HUES48 (cell line): ENCODE measurements at regions not wholly inside any gene's neighbourhood (a gene's known extent, or its start where the extent isn't known, plus 50 kb on each side); places are given as distances from the start of the nearest gene placed in this dataset.

Experiments used
- H3K27ac ChIP-seq: one replicate; pipeline ENCODE4 v1.7.0; 2013; ENCODE audit warnings: low read depth, low read length, inconsistent platforms
- H3K27me3 ChIP-seq: 2 replicates; pipeline ENCODE4 v1.6.1; 2013; ENCODE audit warnings: mild to moderate bottlenecking, low read length; ENCODE audit not compliant: control insufficient read depth, insufficient read depth
- H3K36me3 ChIP-seq: 2 replicates; pipeline ENCODE4 v1.6.1; 2013; ENCODE audit warnings: low read length; ENCODE audit not compliant: control insufficient read depth, insufficient read depth
- H3K4me1 ChIP-seq: 2 replicates; pipeline ENCODE4 v1.6.1; 2013; ENCODE audit warnings: mild to moderate bottlenecking, low read length; ENCODE audit not compliant: control insufficient read depth, insufficient read depth
- H3K4me3 ChIP-seq: 2 replicates; pipeline ENCODE4 v1.5.1; 2013; ENCODE audit warnings: mild to moderate bottlenecking, low read depth, low read length
- H3K9ac ChIP-seq: 2 replicates; pipeline ENCODE4 v1.6.1; 2013; ENCODE audit warnings: mild to moderate bottlenecking, low read depth, low read length, moderate library complexity
- H3K9me3 ChIP-seq: 2 replicates; pipeline ENCODE4 v1.6.1; 2013; ENCODE audit warnings: low read length; ENCODE audit not compliant: control insufficient read depth, insufficient read depth

- Histone ChIP-seq H3K4me1 (peaks cover 27% of the 10 kb centered on the region), H3K27ac (peak overlapping the region; percentile 24), H3K36me3 (no peaks in the 10 kb centered on the region), H3K4me3 (no peak overlapping the region), H3K9me3 (no peaks in the 10 kb centered on the region), H3K9ac (no peak overlapping the region), H3K27me3 (peaks cover 13% of the 10 kb centered on the region; the same call in 1 of the 2 replicates)
Observed at GRCh38 chr6:3625980-3626563, 125.4 kb downstream of the PXDC1 start.

- Histone ChIP-seq H3K27me3 (peaks cover 13% of the 10 kb centered on the region; the same call in 1 of the 2 replicates), H3K4me1 (peaks cover 27% of the 10 kb centered on the region), H3K9me3 (no peaks in the 10 kb centered on the region), H3K27ac (peak overlapping the region; percentile 24), H3K9ac (no peak overlapping the region), H3K36me3 (no peaks in the 10 kb centered on the region), H3K4me3 (no peak overlapping the region)
Observed at GRCh38 chr6:3625149-3625979, 126.1 kb downstream of the PXDC1 start.

GRCh38 chr6:3624250-3625136 is 127.0 kb downstream of the PXDC1 start:
- H3K4me3 ChIP-seq: no peak overlapping the region
- H3K27me3 ChIP-seq: peaks cover 13% of the 10 kb centered on the region; the same call in 1 of the 2 replicates
- H3K27ac ChIP-seq: no peak overlapping the region
- H3K9me3 ChIP-seq: no peaks in the 10 kb centered on the region
- peaks cover 27% of the 10 kb centered on the region for H3K4me1 ChIP-seq
- no peak overlapping the region for H3K9ac ChIP-seq
- no peaks in the 10 kb centered on the region for H3K36me3 ChIP-seq

- H3K4me3 ChIP-seq: no peak overlapping the region
- H3K27ac ChIP-seq: no peak overlapping the region
- no peaks in the 10 kb centered on the region for H3K9me3 ChIP-seq
- no peaks in the 10 kb centered on the region for H3K36me3 ChIP-seq
- peaks cover 13% of the 10 kb centered on the region; the same call in 1 of the 2 replicates for H3K27me3 ChIP-seq
- H3K9ac ChIP-seq: no peak overlapping the region
- H3K4me1 ChIP-seq: peaks cover 27% of the 10 kb centered on the region
Observed at GRCh38 chr6:3623451-3624249, 127.9 kb downstream of the PXDC1 start.

- no peak overlapping the region for H3K4me3 ChIP-seq
- H3K9me3 ChIP-seq: no peaks in the 10 kb centered on the region
- H3K9ac ChIP-seq: no peak overlapping the region
- peaks cover 24% of the 10 kb centered on the region for H3K4me1 ChIP-seq
- no peak overlapping the region for H3K27ac ChIP-seq
- H3K27me3 ChIP-seq: 0 out of 2 replicates have a peak, but pooled peaks cover 13% of the 10 kb centered on the region
- H3K36me3 ChIP-seq: no peaks in the 10 kb centered on the region
Observed at GRCh38 chr6:3621411-3621810, 130.1 kb downstream of the PXDC1 start.

- Histone ChIP-seq H3K4me1 (peaks cover 20% of the 10 kb centered on the region), H3K27me3 (0 out of 2 replicates have a peak, but pooled peaks cover 13% of the 10 kb centered on the region), H3K9ac (no peak overlapping the region), H3K9me3 (no peaks in the 10 kb centered on the region), H3K4me3 (no peak overlapping the region), H3K27ac (no peak overlapping the region), H3K36me3 (no peaks in the 10 kb centered on the region)
Observed at GRCh38 chr6:3620937-3621336, 130.6 kb downstream of the PXDC1 start.

GRCh38 chr6:3620389-3620788 is 131.1 kb downstream of the PXDC1 start:
- H3K27me3 ChIP-seq: 0 out of 2 replicates have a peak, but pooled peaks cover 13% of the 10 kb centered on the region
- H3K4me3 ChIP-seq: no peak overlapping the region
- H3K4me1 ChIP-seq: peaks cover 15% of the 10 kb centered on the region
- H3K36me3 ChIP-seq: no peaks in the 10 kb centered on the region
- no peak overlapping the region for H3K9ac ChIP-seq
- no peak overlapping the region for H3K27ac ChIP-seq
- no peaks in the 10 kb centered on the region for H3K9me3 ChIP-seq

GRCh38 chr6:3619800-3620199 is 131.7 kb downstream of the PXDC1 start:
- Histone ChIP-seq H3K4me1 (peaks cover 12% of the 10 kb centered on the region), H3K9ac (no peak overlapping the region), H3K27ac (no peak overlapping the region), H3K27me3 (0 out of 2 replicates have a peak, but pooled peaks cover 13% of the 10 kb centered on the region), H3K36me3 (no peaks in the 10 kb centered on the region), H3K4me3 (no peak overlapping the region), H3K9me3 (no peaks in the 10 kb centered on the region)

GRCh38 chr6:3619201-3619600 is 132.3 kb downstream of the PXDC1 start:
- Histone ChIP-seq H3K4me3 (no peak overlapping the region), H3K4me1 (peaks cover 7% of the 10 kb centered on the region), H3K36me3 (no peaks in the 10 kb centered on the region), H3K9ac (no peak overlapping the region), H3K9me3 (no peaks in the 10 kb centered on the region), H3K27me3 (0 out of 2 replicates have a peak, but pooled peaks cover 11% of the 10 kb centered on the region), H3K27ac (no peak overlapping the region)

GRCh38 chr6:3618642-3619041 is 132.9 kb downstream of the PXDC1 start:
- Histone ChIP-seq H3K27me3 (0 out of 2 replicates have a peak, but pooled peaks cover 9% of the 10 kb centered on the region), H3K27ac (no peak overlapping the region), H3K9me3 (no peaks in the 10 kb centered on the region), H3K4me3 (no peak overlapping the region), H3K9ac (no peak overlapping the region), H3K36me3 (no peaks in the 10 kb centered on the region), H3K4me1 (peaks cover under 1% of the 10 kb centered on the region; the same call in 1 of the 2 replicates)
